ENCODE measurements at regions not wholly inside any gene's neighbourhood (a gene's known extent, or its start where the extent isn't known, plus 50 kb on each side); places are given as distances from the start of the nearest gene placed in this dataset.
A peak's percentile ranks its signal among the peaks of the same experiment; 100 is the strongest.

DNA sequence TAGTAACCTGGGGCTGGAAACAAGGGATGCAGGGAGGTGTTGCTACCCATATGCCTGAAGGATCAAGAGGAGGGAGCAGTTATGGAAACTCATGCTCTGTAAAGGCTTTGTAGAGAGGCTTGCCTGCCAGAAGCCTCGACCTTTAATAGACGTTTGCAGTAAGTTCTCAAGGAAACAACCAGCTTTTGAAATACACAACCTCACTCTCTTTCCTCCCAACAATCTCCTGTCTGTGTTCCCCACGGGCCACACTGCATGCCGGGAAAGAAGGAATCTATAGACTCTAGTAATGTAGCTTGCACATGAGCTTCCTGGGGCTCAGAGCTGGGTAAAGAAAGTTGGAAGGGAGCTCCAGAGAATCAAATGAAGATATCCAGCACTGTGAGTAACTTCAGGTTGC is 101.6 kb upstream of the PACRGL start:
- intact Hi-C loops (cut with DNase I) = no loop called here
- Histone ChIP-seq H3K9me3 (ENCODE audit: control insufficient read depth, low read length) (no peaks in the 10 kb centered on the region), H3K27ac (ENCODE audit: low read length) (no peak overlapping the region), H3K4me3 (ENCODE audit: low read length) (no peak overlapping the region), H3K4me1 (ENCODE audit: control insufficient read depth, insufficient read depth, low read length) (no peaks in the 10 kb centered on the region), H3K27me3 (ENCODE audit: control insufficient read depth, insufficient read depth) (no peaks in the 10 kb centered on the region)
- ATAC-seq (no peak), DNase-seq (no peak)
- 79% methylated on average over 4 of the region's 4 CpGs for WGBS

DNA sequence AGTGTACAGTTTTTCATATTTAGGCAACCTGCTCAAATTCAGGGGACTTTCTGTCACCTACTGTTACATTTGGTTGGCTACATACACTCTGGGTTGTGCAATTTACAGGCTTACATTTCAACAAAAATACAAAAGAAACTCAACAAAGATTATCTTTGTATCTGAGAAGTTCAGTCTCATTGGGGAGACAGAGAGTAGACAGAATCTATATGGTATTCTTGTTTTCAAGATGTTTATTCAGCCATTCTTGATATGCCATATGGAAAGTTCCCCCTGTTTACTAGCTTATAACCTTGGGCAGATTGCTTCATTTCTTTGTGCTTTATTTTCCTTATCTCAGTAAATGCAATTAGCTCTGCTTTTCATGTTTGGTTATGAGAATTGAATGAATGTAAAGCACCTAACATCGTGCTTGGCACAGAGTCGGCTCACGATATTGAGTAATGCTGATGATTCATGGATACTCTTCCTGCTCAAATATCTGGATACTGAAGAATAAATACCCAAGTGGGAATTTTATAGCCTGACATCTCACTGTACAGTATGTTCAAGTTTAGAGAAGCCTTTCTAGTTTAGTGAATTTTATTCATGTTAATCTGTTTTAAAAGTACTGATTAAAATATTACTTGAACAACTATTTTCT is 96.5 kb upstream of the PACRGL start:
- 78% methylated on average over 3 of the region's 3 CpGs for WGBS
- Histone ChIP-seq H3K27ac (ENCODE audit: low read length) (no peak overlapping the region), H3K9me3 (ENCODE audit: control insufficient read depth, low read length) (no peaks in the 10 kb centered on the region), H3K4me1 (ENCODE audit: control insufficient read depth, insufficient read depth, low read length) (no peaks in the 10 kb centered on the region), H3K4me3 (ENCODE audit: low read length) (no peak overlapping the region), H3K27me3 (ENCODE audit: control insufficient read depth, insufficient read depth) (no peaks in the 10 kb centered on the region)
- DNase-seq (no peak), ATAC-seq (no peak)
- intact Hi-C loops (cut with DNase I) = no loop called here

DNA sequence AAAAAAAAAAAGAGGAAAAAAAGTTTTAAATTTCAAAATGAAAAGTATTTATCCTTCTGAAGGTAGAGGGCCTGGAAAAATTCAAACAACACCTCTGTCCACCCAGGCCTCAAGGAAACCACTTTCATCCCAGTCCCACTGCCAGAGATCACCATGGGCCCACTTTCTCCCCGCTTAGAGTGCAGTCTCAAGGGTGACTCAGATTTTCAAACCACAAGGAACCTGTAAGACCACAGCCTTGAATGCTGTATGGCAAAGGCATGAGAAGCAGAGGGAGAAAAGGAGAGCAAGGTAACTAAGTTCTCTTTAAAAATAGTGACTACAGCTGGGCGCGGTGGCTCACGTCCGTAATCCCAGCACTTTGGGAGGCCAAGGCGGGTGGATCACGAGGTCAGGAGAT is 87.9 kb upstream of the PACRGL start:
- intact Hi-C loops (cut with DNase I) = no loop called here
- no peak overlapping the region for H3K4me3 ChIP-seq (ENCODE audit: low read length)
- ATAC-seq (no peak), DNase-seq (no peak)
- no peak overlapping the region for H3K27ac ChIP-seq (ENCODE audit: low read length)
- H3K9me3 ChIP-seq (ENCODE audit: control insufficient read depth, low read length) = no peaks in the 10 kb centered on the region
- 91% methylated on average over 7 of the region's 7 CpGs for WGBS
- no peaks in the 10 kb centered on the region for H3K4me1 ChIP-seq (ENCODE audit: control insufficient read depth, insufficient read depth, low read length)
- no peaks in the 10 kb centered on the region for H3K27me3 ChIP-seq (ENCODE audit: control insufficient read depth, insufficient read depth)

DNA sequence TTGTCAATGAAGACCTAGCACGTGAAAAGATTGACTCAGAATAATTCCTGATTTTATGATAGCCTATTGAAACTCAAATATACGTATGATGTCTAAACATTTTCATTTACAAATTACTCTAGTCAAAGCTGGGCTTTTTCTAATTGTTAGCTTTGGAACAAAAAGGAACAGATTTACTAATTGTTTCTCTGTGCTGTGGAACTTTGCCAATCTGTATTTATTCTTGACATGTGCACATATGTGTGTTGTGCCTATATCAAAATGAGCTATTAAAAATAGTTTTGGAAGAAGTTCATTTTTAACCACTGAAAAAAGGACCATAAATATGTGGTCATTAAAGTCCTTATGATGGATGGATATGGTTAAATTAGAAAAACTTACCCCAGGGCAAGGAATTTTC is 85.4 kb upstream of the PACRGL start:
- ATAC-seq (no peak), DNase-seq (no peak)
- Histone ChIP-seq H3K9me3 (ENCODE audit: control insufficient read depth, low read length) (no peaks in the 10 kb centered on the region), H3K4me1 (ENCODE audit: control insufficient read depth, insufficient read depth, low read length) (no peaks in the 10 kb centered on the region), H3K27ac (ENCODE audit: low read length) (no peak overlapping the region), H3K4me3 (ENCODE audit: low read length) (no peak overlapping the region), H3K27me3 (ENCODE audit: control insufficient read depth, insufficient read depth) (no peaks in the 10 kb centered on the region)
- intact Hi-C loops (cut with DNase I) = no loop called here
- 89% methylated on average over 2 of the region's 2 CpGs for WGBS

DNA sequence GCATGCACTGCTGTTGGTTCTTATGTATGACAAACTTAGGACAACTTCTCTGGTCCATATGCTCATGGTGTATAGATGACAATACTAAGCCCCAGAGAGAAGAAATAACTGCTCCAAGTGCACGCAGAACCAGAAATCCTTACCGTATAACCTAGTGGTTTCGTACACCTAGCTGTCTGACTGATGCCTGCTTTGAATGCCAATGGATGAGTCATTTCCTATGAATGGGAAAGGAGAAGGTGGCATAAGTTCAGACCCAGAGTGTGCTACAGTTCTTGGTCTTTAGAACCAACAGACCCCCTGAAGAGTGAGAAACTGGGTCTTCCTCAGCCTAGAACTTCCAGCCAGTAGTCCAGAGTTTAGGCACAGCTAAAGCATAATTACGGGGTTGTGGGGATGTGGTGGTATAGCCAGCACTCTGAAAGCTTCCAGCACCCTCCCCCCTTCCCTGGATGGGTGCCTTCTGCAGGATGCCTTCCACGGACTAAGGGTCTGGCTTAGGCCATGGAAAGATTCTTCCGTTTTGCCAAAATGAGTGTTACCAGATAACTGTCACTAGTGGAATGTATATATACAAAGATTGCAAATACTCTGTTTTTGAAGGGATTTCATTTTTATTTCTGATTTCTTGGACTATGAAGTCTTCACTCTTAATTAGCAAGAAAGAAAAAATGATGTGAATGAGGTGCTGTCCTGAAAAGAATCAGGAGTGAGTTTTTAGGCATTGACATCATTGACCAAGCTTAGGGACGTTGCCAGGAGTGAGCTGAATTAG is 84.6 kb upstream of the PACRGL start:
- intact Hi-C loops (cut with DNase I) = no loop called here
- no peak for DNase-seq
- no peaks in the 10 kb centered on the region for H3K27me3 ChIP-seq (ENCODE audit: control insufficient read depth, insufficient read depth)
- no peak overlapping the region for H3K27ac ChIP-seq (ENCODE audit: low read length)
- no peak overlapping the region for H3K4me3 ChIP-seq (ENCODE audit: low read length)
- WGBS = 72% methylated on average over 7 of the region's 7 CpGs
- H3K9me3 ChIP-seq (ENCODE audit: control insufficient read depth, low read length) = no peaks in the 10 kb centered on the region
- ATAC-seq = no peak
- no peaks in the 10 kb centered on the region for H3K4me1 ChIP-seq (ENCODE audit: control insufficient read depth, insufficient read depth, low read length)

DNA sequence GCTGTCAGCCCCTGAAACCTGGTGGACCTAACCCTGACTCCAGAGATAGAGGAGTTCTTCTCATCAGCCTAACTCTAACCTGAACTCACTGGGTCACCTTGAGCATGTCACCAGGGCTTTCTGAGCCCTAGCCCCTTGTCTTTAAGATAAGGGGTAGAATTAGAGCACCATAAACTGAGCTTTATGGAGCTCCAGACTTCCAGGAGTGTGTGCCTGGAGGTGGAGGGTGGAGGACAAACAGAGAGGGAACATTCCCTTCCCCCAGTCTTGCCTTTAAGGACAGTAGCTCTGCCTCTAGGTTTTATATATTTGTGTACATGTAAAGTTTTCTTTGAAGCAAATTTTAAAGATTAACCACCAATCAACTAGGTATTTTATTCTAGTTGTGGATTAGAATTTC is 83.9 kb upstream of the PACRGL start:
- ATAC-seq = no peak
- intact Hi-C loops (cut with DNase I) = no loop called here
- Histone ChIP-seq H3K27me3 (ENCODE audit: control insufficient read depth, insufficient read depth) (no peaks in the 10 kb centered on the region), H3K4me3 (ENCODE audit: low read length) (no peak overlapping the region), H3K27ac (ENCODE audit: low read length) (no peak overlapping the region), H3K4me1 (ENCODE audit: control insufficient read depth, insufficient read depth, low read length) (no peaks in the 10 kb centered on the region), H3K9me3 (ENCODE audit: control insufficient read depth, low read length) (no peaks in the 10 kb centered on the region)
- no peak for DNase-seq

DNA sequence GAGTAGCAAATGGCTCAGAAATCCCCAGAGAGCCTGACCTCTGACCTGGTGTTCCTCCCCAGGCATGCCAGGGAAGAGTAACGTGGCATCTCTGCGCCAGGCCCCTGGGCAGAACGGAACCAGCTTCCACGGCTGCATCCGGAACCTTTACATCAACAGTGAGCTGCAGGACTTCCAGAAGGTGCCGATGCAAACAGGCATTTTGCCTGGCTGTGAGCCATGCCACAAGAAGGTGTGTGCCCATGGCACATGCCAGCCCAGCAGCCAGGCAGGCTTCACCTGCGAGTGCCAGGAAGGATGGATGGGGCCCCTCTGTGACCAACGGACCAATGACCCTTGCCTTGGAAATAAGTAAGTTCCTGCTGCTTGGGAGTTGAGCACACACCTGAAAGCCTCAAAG is 83.4 kb upstream of the PACRGL start:
- H3K27me3 ChIP-seq (ENCODE audit: control insufficient read depth, insufficient read depth) = no peaks in the 10 kb centered on the region
- H3K27ac ChIP-seq (ENCODE audit: low read length) = no peak overlapping the region
- H3K4me1 ChIP-seq (ENCODE audit: control insufficient read depth, insufficient read depth, low read length) = no peaks in the 10 kb centered on the region
- 88% methylated on average over 8 of the region's 8 CpGs for WGBS
- DNase-seq (no peak), ATAC-seq (no peak)
- intact Hi-C loops (cut with DNase I) = no loop called here
- no peaks in the 10 kb centered on the region for H3K9me3 ChIP-seq (ENCODE audit: control insufficient read depth, low read length)
- no peak overlapping the region for H3K4me3 ChIP-seq (ENCODE audit: low read length)

DNA sequence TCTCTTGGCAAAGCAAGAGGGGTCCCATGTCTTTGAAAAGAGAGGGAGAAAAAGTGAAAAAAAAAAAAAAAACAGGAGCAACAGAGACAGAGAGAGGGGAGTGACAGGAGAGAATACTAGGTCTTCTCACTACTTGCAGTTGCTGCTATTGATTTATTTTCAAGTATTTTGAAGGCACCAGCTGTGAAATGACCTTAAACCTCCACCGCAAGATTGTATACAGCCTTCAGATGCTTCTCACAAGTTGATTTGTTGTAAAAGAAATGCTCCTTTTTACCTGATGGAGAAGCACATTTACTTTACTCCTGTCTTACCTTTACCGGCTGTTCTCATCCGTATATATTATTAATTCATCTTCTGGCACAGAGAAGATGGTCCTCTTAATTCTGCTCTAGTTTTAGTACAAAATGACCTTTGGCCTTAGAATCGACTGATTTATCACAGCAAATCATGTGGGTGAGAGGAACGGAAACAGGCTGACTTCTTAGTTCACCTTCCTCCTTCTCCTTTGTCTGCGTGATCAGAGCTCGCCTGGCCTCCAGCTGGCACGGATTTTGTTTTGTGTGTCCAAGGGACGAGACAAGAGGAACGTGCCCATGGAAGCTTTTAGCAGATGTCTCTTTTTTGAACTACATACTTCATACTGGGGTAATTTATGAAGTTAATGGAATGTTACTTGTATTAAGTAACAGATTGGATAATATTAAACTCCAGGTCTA is 82.4 kb upstream of the PACRGL start:
- 46% methylated on average over 10 of the region's 10 CpGs for WGBS
- peak in 1 of 2 donors; percentile 52 for ATAC-seq
- peak in 2 of 3 donors; percentile 58 to 61 for DNase-seq
- Histone ChIP-seq H3K4me1 (ENCODE audit: control insufficient read depth, insufficient read depth, low read length) (no peaks in the 10 kb centered on the region), H3K27me3 (ENCODE audit: control insufficient read depth, insufficient read depth) (no peaks in the 10 kb centered on the region), H3K27ac (ENCODE audit: low read length) (no peak overlapping the region), H3K9me3 (ENCODE audit: control insufficient read depth, low read length) (no peaks in the 10 kb centered on the region), H3K4me3 (ENCODE audit: low read length) (no peak overlapping the region)
- intact Hi-C loops (cut with DNase I) = no loop called here

DNA sequence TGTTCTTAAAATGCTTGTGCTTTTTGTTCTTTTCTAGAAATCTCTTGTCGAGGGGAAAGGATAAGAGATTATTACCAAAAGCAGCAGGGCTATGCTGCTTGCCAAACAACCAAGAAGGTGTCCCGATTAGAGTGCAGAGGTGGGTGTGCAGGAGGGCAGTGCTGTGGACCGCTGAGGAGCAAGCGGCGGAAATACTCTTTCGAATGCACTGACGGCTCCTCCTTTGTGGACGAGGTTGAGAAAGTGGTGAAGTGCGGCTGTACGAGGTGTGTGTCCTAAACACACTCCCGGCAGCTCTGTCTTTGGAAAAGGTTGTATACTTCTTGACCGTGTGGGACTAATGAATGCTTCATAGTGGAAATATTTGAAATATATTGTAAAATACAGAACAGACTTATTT is 81.5 kb upstream of the PACRGL start:
- ATAC-seq (no peak), DNase-seq (no peak)
- Histone ChIP-seq H3K27me3 (ENCODE audit: control insufficient read depth, insufficient read depth) (no peaks in the 10 kb centered on the region), H3K4me3 (ENCODE audit: low read length) (no peak overlapping the region), H3K9me3 (ENCODE audit: control insufficient read depth, low read length) (no peaks in the 10 kb centered on the region), H3K27ac (ENCODE audit: low read length) (no peak overlapping the region), H3K4me1 (ENCODE audit: control insufficient read depth, insufficient read depth, low read length) (no peaks in the 10 kb centered on the region)
- intact Hi-C loops (cut with DNase I) = no loop called here
- 65% methylated on average over 12 of the region's 12 CpGs for WGBS

DNA sequence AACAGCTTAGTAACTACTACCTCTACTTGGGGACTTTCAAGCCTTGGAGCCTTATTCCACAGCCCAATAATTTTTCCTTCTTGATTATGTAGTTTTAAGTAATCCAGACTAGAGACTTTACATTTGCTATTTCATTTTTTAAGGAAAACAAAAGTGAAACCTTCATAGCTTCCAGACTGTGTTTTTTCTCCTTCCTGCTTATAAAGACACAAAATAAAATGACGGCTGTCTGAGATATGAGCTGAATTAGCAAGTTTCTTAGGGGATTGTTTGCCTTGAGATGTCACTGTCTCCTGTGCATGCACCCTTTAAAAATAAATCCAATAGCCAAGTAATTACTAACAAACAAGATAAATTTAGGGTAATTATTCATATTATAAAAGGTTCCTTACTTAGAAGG is 78.8 kb upstream of the PACRGL start:
- WGBS = 40% methylated on average over 1 of the region's 1 CpG
- no peak for ATAC-seq
- intact Hi-C loops (cut with DNase I) = no loop called here

DNA sequence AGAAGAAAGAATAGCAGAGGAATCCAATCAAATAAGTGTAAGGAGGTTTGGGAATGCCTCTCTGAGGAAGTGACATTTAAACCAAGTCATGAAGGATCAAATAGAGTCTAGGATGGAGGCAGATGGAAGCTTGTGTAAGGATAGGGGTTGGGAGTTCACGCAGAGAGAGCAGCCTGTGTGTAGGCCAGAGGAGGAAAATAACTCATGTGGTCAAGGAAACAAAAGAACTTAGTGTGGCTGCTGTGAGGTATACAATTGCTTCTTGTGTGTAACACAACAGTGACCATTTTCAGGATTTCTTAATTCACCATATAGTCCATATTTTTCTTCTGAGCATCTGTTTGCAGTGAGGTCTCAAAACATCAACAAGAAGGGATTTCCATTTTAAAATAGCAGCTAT is 77.6 kb upstream of the PACRGL start:
- Histone ChIP-seq H3K27ac (ENCODE audit: low read length) (no peak overlapping the region), H3K27me3 (ENCODE audit: control insufficient read depth, insufficient read depth) (no peaks in the 10 kb centered on the region), H3K4me3 (ENCODE audit: low read length) (no peak overlapping the region), H3K4me1 (ENCODE audit: control insufficient read depth, insufficient read depth, low read length) (peaks cover 1% of the 10 kb centered on the region), H3K9me3 (ENCODE audit: control insufficient read depth, low read length) (no peaks in the 10 kb centered on the region)
- ATAC-seq (no peak), DNase-seq (no peak)
- intact Hi-C loops (cut with DNase I) = no loop called here
- WGBS = 93% methylated on average over 1 of the region's 1 CpG

More for the DNA sequence above, 78.8 kb upstream of the PACRGL start:
- no peak overlapping the region for H3K27ac ChIP-seq (ENCODE audit: low read length)
- H3K27me3 ChIP-seq (ENCODE audit: control insufficient read depth, insufficient read depth) = no peaks in the 10 kb centered on the region
- no peak for DNase-seq
- no peak overlapping the region for H3K4me3 ChIP-seq (ENCODE audit: low read length)
- peaks cover 1% of the 10 kb centered on the region for H3K4me1 ChIP-seq (ENCODE audit: control insufficient read depth, insufficient read depth, low read length)
- H3K9me3 ChIP-seq (ENCODE audit: control insufficient read depth, low read length) = no peaks in the 10 kb centered on the region
